Thyroid gland (tissue), 4 donors: ENCODE measurements at regions not wholly inside any gene's neighbourhood (a gene's known extent, or its start where the extent isn't known, plus 50 kb on each side); places are given as distances from the start of the nearest gene placed in this dataset.

Experiments used
- CTCF ChIP-seq, 6 experiments: fragments of 200-600 bp in 3 of 6; fragments of 450-650 bp in 3 of 6; sonication (generic) in 3 of 6; IDR thresholded peaks; one replicate each; pipeline ENCODE4 v1.5.1; 2016 to 2019; ENCODE audit warnings: antibody characterized with exemption in 6 of 6, mild to moderate bottlenecking in 2 of 6, inconsistent platforms in 1 of 6, moderate library complexity in 1 of 6
- POLR2A ChIP-seq, 2 donors: fragments of 450-650 bp; IDR thresholded peaks; one replicate each; pipeline ENCODE4 v1.6.1; 2017; ENCODE audit warnings: antibody characterized with exemption in 2 of 2, mild to moderate bottlenecking in 2 of 2, moderate library complexity in 1 of 2

GRCh38 chr3:82413171-82413570 lies 651.7 kb upstream of the GBE1 start:
- TF ChIP-seq CTCF (IDR thresholded peaks at IDR 0.05) (no peak), POLR2A (IDR thresholded peaks at IDR 0.05) (no peak)
